WI38 (cell line): ENCODE measurements at regions not wholly inside any gene's neighbourhood (a gene's known extent, or its start where the extent isn't known, plus 50 kb on each side); places are given as distances from the start of the nearest gene placed in this dataset.

Source experiments
- H3K4me3 ChIP-seq: 2 replicates; pipeline ENCODE4 v1.5.1; 2011; ENCODE audit warnings: low read depth, mild to moderate bottlenecking, control low read depth, low read length
- CTCF ChIP-seq: IDR thresholded peaks from 2 replicates; pipeline ENCODE4 v1.5.1; 2012; ENCODE audit warnings: low read depth, mild to moderate bottlenecking, control low read depth, low read length

GRCh38 chr18:51801514-51801913 lies 538.5 kb upstream of the DCC start:
- H3K4me3 ChIP-seq, result no peak overlapping the region
- no peak for TF ChIP-seq CTCF

GRCh38 chr18:51802569-51803428 lies 537.2 kb upstream of the DCC start:
- TF ChIP-seq CTCF, result no peak
- H3K4me3 ChIP-seq, result no peak overlapping the region

- no peak for TF ChIP-seq CTCF
- H3K4me3 ChIP-seq, result no peak overlapping the region
Observed at GRCh38 chr18:51807336-51807735, 532.7 kb upstream of the DCC start.

GRCh38 chr18:51811883-51812282 lies 528.1 kb upstream of the DCC start:
- H3K4me3 ChIP-seq, result no peak overlapping the region
- TF ChIP-seq CTCF, result no peak

- no peak overlapping the region for H3K4me3 ChIP-seq
- TF ChIP-seq CTCF, result no peak
Observed at GRCh38 chr18:51813740-51814139, 526.3 kb upstream of the DCC start.

- H3K4me3 ChIP-seq, result no peak overlapping the region
Observed at GRCh38 chr18:51821610-51822009, 518.4 kb upstream of the DCC start.

More at GRCh38 chr18:51821610-51822009, 518.4 kb upstream of the DCC start:
- no peak for TF ChIP-seq CTCF
